Mucosa of rectum (tissue), 2 donors: ENCODE measurements at regions not wholly inside any gene's neighbourhood (a gene's known extent, or its start where the extent isn't known, plus 50 kb on each side); places are given as distances from the start of the nearest gene placed in this dataset.
"Not testable (repeated sequence)": the region's sequence is repeated elsewhere in the genome, so short reads cannot be mapped to it uniquely, and the experiment has no call there.

Experiments used
- H3K27ac ChIP-seq, 2 donors: one replicate each; pipeline ENCODE4 v1.7.0; 2013; ENCODE audit warnings: inconsistent platforms in 2 of 2, low read depth in 2 of 2, low read length in 2 of 2
- H3K27me3 ChIP-seq, 2 donors: one replicate each; pipeline ENCODE4 v1.7.0; 2013; ENCODE audit warnings: low read length in 2 of 2; ENCODE audit not compliant: control insufficient read depth in 2 of 2, insufficient read depth in 2 of 2
- H3K36me3 ChIP-seq, 2 donors: one replicate each; pipeline ENCODE4 v1.7.0; 2013; ENCODE audit warnings: low read length in 2 of 2; ENCODE audit not compliant: control insufficient read depth in 2 of 2, insufficient read depth in 2 of 2
- H3K4me1 ChIP-seq, 2 donors: one replicate each; pipeline ENCODE4 v1.7.0; 2013; ENCODE audit warnings: low read length in 2 of 2, mild to moderate bottlenecking in 1 of 2; ENCODE audit not compliant: control insufficient read depth in 2 of 2, insufficient read depth in 2 of 2
- H3K4me3 ChIP-seq, 2 donors: one replicate each; pipeline ENCODE4 v1.7.0; 2013; ENCODE audit warnings: low read length in 2 of 2
- H3K9ac ChIP-seq, 2 donors: one replicate each; pipeline ENCODE4 v1.7.0; 2013; ENCODE audit warnings: low read length in 2 of 2, low read depth in 1 of 2, mild to moderate bottlenecking in 1 of 2
- H3K9me3 ChIP-seq, 2 donors: one replicate each; pipeline ENCODE4 v1.7.0; 2013; ENCODE audit warnings: low read length in 2 of 2; ENCODE audit not compliant: control insufficient read depth in 2 of 2
- donor health status: healthy.
- donor health status: Normal muscosa, but diverticular disease.

DNA sequence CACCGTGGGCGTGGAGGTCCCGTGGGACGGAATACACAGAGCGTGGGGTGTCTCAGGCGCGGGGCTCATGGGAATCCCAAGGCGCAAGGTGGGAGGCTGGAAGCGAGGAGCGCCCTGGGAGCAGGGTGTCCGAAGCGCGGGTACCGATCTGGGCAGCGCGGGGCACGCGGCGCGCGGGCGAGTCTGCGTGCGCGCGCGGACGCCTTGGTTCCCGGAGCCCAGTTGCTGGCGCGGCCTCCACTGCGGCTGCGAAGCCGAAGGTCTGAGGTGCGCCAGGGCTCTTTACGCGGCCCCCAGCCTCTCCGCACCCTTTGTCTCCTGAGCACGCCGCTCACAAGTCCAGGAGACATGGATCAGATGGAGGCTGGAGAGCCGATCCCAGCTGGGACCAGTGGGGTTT lies 118.5 kb downstream of the CRLF3 start:
- H3K9ac ChIP-seq, H3K27ac ChIP-seq, H3K9me3 ChIP-seq, H3K4me1 ChIP-seq, H3K36me3 ChIP-seq, H3K27me3 ChIP-seq: not testable (repeated sequence)
- H3K4me3 ChIP-seq = peak overlapping the region in 1 of 2 donors; percentile 7

DNA sequence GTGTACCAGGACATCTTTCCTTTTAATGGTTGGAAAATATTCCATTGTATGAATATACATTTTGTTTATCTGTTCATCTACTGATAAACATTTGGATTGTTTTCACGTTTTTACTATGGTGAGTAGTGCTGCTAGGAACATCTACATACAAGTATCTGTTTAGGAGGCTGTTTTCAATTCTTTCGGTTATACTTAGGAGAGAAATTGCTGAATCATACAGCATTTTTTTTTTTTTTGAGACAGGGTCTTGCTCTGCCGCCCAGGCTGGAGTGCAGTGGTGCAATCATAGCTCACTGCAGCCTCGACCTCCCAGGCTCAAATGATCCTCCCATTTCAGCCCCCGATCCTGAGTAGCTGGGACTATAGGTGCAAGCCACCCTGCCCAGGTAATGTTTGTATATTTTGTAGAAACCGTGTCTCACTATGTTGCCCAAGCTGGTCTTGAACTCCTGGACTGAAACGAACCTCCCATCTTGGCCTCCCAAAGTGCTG lies 122.9 kb downstream of the CRLF3 start:
- H3K27me3 ChIP-seq = peaks cover 0 to 7% of the 10 kb centered on the region in 2 donors
- no peaks in the 10 kb centered on the region for H3K9me3 ChIP-seq

DNA sequence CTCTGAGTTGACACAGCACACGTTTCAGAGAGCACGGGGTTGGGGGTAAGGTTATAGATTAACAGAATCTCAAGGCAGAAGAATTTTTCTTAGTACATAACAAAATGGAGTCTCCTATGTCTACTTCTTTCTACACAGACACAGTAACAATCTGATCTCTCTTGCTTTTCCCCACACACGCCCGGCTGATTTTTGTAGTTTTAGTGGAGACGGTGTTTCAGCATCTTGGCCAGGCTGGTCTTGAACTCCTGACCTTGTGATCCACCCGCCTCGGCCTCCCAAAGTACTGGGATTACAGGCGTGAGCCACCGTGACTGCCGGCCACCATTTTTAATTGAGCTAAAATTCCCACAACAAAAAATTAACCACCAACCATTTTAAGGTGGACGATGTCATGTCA lies 123.7 kb downstream of the CRLF3 start:
- H3K4me1 ChIP-seq, H3K27ac ChIP-seq, H3K9ac ChIP-seq, H3K36me3 ChIP-seq, H3K9me3 ChIP-seq, H3K4me3 ChIP-seq, H3K27me3 ChIP-seq: not testable (repeated sequence)

More for the DNA sequence above, 122.9 kb downstream of the CRLF3 start:
- Histone ChIP-seq H3K9ac (no peak overlapping the region), H3K27ac (no peak overlapping the region), H3K4me3 (no peak overlapping the region), H3K36me3 (no peaks in the 10 kb centered on the region), H3K4me1 (peaks cover 0 to 3% of the 10 kb centered on the region in 2 donors)

DNA sequence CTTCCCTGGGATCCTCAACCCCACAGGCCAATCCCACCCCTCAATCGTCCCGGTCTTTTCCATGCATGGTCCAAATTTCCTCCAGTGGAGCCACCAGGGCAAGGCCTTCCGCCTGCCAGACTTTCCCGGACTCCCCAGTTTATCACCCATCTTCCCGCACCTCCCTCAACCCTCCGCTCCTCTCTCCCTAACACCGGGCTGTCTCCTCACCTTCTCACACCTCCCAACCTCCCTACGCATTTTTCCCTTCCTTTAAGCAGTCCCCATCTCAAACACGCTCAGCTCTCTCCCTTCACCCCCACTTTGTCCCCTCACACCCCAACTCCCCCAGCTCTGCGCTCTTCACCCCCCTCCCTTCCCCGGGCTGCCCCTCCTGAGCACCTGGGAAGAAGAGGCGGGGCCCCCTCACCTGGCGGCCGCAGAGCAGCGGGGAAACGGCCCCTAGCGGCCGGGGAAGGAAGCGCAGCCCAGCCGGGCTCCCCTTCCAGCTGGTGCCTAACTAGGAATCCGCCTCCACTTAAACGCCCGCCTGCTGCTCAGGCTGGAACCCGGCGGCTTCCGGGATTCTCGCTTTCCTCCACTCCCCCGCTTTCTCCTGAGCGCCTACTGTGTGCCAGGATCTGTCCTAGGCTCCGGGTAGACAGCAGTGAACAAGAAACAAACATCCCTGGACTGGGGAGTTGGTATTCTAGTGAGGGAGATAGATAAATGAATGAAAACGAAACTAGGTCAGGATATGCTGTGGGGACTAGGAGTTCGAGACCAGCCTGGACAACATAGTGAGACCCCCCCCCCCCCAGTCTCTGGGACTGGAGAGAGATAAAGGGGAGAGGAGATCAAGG lies 126.7 kb downstream of the CRLF3 start:
- not testable (repeated sequence) for H3K4me1 ChIP-seq, H3K27me3 ChIP-seq, H3K27ac ChIP-seq, H3K36me3 ChIP-seq, H3K9me3 ChIP-seq, H3K9ac ChIP-seq
- peak overlapping the region; percentile 45 to 60 for H3K4me3 ChIP-seq

DNA sequence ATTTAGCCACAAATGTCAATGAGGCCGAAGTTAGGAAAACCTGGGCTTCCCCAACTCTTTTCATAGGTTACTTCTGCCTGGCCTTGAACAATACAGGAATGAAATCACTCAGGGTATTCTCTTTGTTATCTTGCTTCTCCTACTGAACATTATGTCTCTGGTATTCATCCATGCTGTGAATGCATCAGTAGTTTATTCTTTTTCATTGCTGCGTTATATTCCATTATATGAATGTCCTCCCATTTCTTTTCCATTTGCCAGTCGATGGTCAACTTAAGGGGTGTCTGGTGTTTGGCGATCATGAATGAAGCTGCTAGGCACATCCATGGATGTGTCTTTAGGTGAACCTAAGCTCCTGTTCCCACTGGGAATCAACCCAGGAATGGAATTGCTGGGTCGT lies 128.3 kb downstream of the CRLF3 start:
- Histone ChIP-seq H3K27ac (no peak overlapping the region), H3K9me3 (no peaks in the 10 kb centered on the region), H3K9ac (no peak overlapping the region), H3K4me3 (no peak overlapping the region), H3K36me3 (no peaks in the 10 kb centered on the region), H3K27me3 (no peaks in the 10 kb centered on the region), H3K4me1 (peaks cover 0 to 3% of the 10 kb centered on the region in 2 donors)

DNA sequence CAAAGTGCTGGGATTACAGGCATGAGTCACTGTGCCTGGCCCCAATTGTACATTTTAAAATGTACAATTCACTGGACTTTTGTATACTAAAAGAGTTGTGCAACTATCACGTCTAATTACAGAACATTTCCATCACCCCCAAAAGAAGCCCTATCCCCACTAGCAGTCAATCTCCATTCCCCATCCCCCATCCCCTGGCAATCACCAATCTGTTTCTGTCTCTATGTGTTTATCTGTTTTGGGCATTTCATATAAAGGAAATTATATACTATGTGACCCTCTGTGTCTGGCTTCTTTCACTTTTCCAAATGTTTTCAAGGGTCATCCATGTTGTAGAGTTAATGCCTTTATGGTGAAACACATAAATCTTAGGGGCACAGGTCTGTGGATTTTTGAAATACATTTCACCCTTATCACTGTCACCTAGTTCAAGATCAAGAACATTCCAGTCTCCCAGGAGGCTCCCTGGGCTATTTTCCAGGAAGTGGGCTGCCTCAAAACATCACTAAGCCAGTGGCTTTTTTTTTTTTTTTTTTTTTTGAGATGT lies 129.2 kb downstream of the CRLF3 start:
- H3K4me3 ChIP-seq, H3K27me3 ChIP-seq, H3K9ac ChIP-seq, H3K27ac ChIP-seq, H3K4me1 ChIP-seq, H3K9me3 ChIP-seq, H3K36me3 ChIP-seq: not testable (repeated sequence)

DNA sequence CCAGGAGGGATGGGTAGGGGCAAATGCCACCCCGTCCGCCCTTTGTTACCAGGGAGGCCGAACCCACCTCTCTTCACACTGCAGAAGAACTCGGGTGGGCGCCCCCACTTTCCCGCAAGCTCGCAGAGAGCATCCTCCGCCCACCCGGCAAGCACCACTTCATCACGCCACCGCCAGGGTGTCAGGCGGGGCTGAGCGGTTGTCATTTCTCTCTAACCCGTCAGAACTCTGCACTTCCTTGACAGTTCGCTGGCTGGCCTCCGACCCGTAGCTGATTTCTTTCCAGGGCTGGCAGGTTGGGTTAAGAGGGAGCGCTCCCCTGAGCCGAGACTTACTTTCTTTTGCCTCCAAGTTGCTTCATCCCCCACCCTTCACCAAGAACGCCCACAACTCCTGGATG lies 130.7 kb downstream of the CRLF3 start:
- H3K4me3 ChIP-seq, H3K9ac ChIP-seq, H3K27ac ChIP-seq, H3K4me1 ChIP-seq, H3K36me3 ChIP-seq, H3K27me3 ChIP-seq, H3K9me3 ChIP-seq: not testable (repeated sequence)

DNA sequence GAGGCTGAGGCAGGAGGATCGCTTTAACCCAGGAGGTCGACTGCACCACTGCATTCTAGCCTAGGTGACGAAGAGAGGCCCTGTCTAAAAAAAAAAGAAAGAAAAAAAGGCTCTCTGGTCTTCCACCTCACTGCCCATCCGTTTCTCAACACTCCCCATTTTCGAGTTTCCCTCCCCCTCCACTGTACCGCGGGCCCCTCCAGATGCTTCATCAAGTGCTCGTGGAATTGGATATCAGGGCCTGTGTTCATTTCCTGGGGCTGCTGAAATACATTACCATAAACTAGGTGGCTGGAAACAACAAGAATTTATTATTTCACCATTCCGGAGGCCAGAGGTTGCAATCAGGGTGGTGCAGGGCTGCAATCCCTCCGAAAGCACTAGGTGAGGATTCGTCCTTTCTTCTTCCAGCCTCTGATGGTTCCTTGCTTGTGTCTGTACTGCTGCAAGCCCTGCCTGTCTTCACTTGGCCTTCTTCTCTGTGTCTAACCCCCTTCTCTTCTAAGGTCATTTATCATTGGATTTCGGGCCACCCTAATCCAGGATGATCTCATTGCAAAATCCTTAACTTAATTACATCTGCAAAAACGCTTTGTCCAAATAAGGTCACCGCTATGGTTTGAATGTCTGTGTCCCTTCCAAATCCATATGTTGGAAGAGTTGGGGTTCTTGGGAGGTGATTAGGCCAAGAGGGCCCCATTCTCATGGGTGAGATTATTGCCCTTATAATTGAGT lies 135.1 kb downstream of the CRLF3 start:
- H3K9me3 ChIP-seq, H3K4me3 ChIP-seq, H3K4me1 ChIP-seq, H3K27me3 ChIP-seq, H3K36me3 ChIP-seq, H3K27ac ChIP-seq, H3K9ac ChIP-seq: not testable (repeated sequence)

DNA sequence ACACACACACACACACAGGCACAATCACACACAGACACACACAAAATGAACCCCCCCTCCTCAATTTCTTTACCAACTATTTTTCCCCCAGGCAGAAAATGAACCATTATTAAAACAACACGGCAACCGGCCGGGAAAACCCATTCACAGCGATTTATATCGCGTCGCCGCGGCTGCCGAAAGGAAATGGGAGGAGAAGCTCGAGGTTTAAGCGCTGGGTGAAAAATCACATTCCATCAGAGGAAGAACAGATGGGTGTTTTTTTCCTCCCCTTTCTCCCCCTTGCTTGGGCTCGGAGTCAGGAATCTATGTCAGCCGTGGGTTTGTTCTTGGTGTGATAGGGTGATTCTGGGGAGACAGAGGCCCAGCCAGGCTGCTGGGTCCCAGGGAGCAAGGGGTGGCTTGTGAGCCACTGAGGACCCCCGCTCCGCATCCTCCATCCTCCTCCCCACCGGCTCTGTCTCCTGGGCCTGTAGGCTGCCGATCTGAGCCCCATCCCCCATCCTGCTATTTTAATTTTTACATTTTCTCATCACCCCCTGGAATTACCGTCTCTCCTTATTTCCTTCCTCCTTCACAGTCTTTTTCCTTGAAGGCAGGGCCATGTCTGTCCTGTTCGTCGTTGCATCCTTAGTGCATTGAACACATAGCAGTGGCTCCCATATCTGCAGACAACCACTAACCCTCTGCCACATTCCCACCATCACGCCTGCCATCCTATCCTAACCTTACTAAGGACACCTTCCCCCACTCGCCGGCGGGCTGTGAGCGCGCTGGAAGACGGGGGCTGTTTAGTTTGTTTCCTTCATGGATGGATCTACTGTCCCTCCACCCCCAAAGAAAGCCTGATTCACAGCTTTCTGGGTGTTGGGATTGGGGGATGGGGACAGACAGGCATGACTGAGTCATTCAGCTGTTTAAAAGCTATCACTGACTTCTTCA lies 137.7 kb downstream of the CRLF3 start:
- not testable (repeated sequence) for H3K9ac ChIP-seq, H3K27ac ChIP-seq, H3K4me1 ChIP-seq, H3K9me3 ChIP-seq, H3K36me3 ChIP-seq, H3K4me3 ChIP-seq, H3K27me3 ChIP-seq
